HG03439 (cell line): ENCODE measurements at regions not wholly inside any gene's neighbourhood (a gene's known extent, or its start where the extent isn't known, plus 50 kb on each side); places are given as distances from the start of the nearest gene placed in this dataset.
"Not testable (repeated sequence)": the region's sequence is repeated elsewhere in the genome, so short reads cannot be mapped to it uniquely, and the experiment has no call there.

Experiments
- ATAC-seq: cut with Tn5 transposase; IDR thresholded peaks from one replicate; pipeline ENCODE4 v1.9.1; 2021; ENCODE audit warnings: mild to moderate bottlenecking, moderate library complexity; ENCODE audit not compliant: unreplicated experiment

DNA sequence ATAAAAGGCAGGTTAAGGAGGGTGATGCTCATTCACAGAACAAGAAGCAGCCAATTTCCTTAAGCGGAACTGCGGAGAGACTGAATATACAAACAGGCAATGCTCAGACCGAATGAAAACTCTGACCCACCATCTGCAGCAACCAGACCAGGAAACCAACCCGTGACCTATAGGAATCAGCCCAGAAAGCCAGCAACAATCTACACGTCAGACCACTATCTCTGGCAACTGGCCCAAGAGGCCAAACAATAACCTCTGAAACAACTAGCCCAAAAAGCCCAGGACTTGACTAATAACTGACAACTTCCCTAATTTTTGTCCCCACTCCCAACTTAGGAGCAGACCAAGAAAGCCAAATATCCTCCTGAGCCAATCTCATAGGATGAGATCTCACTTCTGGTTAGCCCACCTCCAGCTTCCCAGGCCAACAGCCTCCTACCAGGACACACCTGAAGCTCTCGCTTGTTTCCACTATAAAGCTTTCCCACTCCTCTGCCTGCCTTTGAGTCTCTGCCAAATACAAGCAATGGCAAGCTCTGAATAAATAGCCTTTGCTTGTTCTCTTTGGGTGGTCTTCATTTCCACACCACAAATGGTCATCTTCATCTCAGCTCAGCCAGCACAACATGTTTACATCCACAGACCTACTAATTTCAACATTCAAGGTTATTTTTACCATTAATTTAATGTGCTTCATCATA is 168.5 kb downstream of the HSD17B3 start:
- ATAC-seq: no peak

GRCh38 chr9:96131825-96132224 is 170.2 kb downstream of the HSD17B3 start:
- ATAC-seq: no peak

DNA sequence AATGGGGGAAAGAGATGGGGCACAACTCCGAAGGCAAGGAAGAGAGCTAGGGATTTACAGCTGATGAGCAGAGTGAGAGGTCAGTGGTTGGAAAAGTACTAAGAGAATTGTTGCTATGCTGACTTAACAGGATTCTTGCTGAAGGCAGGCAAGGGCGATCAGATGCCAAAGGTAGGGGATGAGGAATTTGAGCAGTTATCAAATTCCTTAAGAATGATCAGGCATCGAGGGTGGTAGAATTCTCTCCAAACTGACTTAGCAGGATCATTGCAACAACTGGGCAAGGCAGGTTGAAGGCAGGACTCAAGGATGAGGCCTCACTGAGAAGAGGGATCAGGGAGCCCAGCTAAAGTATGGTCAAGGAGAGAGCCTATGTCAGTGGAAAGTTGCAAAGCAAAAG is 171.0 kb downstream of the HSD17B3 start:
- no peak for ATAC-seq

DNA sequence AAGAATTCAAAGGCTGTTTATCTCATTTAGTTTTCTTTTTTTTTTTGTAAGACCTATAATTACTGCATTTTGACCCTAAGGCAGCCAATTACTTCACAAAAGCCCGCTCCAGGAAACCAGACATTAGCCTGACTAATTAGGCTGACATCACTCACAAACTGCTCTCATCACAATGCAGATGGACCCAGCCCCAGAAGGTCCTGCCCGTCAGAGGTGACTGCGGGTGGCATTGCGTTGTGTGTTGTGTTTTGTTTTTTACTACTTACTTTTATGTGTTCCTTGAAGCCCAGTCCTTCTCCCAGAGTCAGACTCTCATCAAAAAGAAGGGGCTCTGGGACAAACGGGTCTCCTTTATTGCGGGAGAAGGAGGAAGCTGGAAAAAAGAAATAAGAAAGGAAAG is 172.2 kb downstream of the HSD17B3 start:
- ATAC-seq: no peak

GRCh38 chr9:96128880-96129279 is 173.1 kb downstream of the HSD17B3 start:
- no peak for ATAC-seq

- ATAC-seq: no peak
These were observed 175.6 kb downstream of the HSD17B3 start for GRCh38 chr9:96126321-96126881.

- ATAC-seq: no peak
These were observed 176.4 kb downstream of the HSD17B3 start for GRCh38 chr9:96125624-96126023.

DNA sequence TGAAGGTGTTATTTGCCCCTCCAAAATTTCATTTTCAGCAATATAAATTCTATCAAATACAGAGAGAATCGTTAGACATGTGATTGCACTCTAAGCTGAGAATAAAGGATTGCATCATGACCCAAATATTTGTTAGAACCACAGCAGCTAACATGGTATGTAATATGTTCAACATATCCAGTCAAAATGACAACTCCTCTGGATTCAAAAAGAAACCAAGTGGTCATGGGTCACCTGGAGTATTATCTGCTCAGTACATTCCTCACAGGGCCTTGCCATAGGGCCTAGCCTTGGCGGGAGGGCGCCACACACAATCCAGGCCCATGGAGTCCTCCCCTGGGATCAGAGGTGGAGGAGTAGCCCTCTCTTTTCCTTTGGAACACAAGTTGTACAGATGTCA is 179.2 kb downstream of the HSD17B3 start:
- ATAC-seq: no peak

GRCh38 chr9:96122282-96122681 is 179.7 kb downstream of the HSD17B3 start:
- no peak for ATAC-seq

DNA sequence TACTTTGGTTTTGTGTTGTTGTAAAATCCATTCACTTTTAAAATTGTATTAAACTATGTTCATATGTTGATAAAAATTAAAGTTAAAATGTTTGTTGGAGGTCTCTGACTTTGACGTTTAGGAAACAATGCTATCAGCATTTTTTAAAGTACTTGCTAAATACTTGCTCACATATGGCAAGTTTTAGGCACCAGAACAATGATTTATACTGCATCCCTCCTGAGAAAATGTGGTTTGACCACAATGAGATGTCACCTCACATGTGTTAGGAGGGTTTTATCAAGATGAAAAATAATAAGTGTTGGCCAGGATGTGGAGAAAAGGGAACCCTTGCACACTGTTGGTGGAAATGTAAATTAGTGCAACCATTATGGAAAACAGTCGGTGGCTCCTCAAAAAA is 180.8 kb downstream of the HSD17B3 start:
- no peak for ATAC-seq

- ATAC-seq: no peak
These were observed 184.4 kb downstream of the HSD17B3 start for GRCh38 chr9:96117398-96118080.

DNA sequence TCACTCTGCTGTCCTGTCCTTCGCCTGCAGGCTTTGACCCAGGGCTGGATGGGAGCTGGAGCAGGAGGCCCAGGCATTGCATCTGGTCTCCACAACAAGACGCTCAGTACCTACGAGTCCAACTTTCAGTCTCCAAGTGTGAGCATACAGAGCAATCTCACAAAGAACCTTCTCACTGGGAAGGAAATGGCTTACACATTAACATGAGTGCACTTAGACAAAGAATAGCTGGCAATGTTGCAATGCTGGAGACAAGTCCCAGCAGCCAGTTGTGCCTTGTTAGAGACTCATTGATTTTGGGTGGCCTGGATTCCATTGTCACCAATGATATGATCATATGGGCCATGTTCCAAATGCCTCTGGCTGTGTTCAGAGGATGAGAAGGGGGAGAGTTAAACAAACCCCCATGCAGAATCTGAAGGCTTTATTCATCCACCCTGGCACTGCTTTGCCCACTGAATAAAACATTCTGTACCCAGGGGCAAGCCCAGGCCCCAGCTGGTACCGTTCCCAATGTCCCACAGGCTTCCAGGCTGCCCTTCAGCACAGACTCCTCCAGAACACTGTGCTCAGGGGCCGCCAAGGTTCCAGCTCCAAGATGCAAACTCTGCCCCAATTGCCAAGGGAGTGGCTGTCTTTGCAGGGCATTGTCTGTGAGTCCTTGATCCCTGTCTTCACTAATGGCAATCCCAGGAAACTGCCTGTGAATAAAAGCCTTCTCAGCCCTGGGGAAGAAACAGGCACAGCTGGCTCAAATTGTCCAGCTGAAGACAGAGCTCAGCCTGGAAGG is 185.5 kb downstream of the HSD17B3 start:
- no peak for ATAC-seq

DNA sequence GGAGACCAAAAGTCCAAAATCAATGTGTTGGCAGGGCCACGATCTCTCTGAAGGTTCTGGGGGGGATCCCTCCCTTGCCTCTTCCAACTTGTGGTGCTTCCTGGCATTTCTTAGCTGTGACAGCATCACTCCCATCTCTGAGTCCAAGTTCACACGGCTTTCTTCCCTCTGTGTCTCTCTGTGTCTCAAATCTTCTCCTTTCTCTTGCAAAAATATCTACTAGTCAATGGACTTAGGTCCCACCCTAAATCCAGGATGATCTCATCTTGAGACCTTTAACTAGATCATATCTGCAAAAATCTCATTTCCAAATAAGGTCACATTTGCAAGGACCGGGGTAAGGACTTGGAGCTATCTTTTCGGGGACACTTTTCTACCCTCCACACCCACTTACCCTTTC is 186.1 kb downstream of the HSD17B3 start:
- no peak for ATAC-seq

DNA sequence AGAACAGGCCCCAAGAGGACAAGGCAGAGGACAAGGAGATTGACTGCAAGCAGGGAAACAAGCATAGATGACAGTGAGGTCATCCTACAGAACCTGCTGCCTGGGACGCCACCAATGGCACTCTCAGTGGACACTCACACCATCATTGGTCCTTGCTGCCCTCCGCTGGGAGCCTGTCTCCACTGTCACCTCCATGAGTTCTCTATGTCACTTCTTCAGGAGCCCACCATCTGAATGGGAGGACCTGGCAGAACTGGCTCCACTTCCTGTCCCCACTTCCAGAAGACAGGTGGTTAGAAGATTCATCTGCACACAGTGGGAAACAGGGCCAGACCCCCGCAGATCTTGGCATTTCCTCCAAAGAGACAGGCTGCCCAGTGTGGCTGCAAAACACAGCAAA is 188.9 kb downstream of the HSD17B3 start:
- no peak for ATAC-seq

GRCh38 chr9:96109680-96110351 is 192.2 kb downstream of the HSD17B3 start:
- no peak for ATAC-seq

- ATAC-seq: no peak
These were observed 193.1 kb downstream of the HSD17B3 start for GRCh38 chr9:96108691-96109380.

DNA sequence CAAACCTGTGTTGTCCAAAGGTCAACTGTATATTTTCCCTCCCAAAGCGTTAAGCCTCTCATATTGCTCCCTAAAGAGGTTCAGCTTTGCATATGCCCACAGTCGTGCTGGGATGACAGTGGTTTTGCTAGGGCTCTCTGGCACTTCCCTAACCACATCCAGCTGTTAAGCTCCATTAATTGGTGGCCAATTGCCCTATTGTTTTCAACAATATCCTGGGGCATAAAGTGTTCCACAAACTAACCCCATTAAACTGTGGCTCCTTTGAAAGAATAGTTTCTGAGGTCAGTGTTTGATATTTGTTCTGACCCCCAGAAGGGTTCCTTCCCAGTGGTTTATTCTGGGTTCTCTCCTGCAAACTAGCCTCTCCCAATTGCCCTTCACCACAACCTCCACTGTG is 194.5 kb downstream of the HSD17B3 start:
- no peak for ATAC-seq

- no peak for ATAC-seq
These were observed 201.3 kb downstream of the HSD17B3 start for GRCh38 chr9:96100385-96101300.

DNA sequence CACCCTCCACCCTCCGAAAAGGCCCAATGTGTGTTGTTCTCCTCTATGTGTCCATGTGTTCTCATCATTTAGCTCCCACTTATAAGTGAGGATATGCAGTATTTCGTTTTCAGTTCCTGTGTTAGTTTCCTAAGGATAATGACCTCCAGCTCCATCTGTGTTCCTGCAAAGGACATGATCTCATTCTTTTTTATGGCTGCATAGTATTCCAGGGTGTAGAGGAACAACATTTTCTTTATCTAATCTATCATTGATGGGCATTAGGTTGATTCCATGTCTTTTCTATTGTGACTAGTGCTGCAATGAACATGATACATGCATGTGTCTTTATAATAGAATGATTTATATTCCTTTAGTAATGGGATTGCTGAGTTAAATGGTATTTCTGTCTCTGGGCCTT is 211.3 kb downstream of the HSD17B3 start:
- not testable (repeated sequence) for ATAC-seq
